H1 (cell line): ENCODE measurements at regions not wholly inside any gene's neighbourhood (a gene's known extent, or its start where the extent isn't known, plus 50 kb on each side); places are given as distances from the start of the nearest gene placed in this dataset.

Experiments used
- CTCF ChIA-PET: fragments of 300-600 bp; sonication (Branson Sonifier 250); formaldehyde crosslinking; loops from one replicate; lab custom pipeline; 2021; ENCODE audit not compliant: partially characterized antibody; lab: Charles Lee
- POLR2A ChIA-PET: fragments of 300-600 bp; sonication (Branson Sonifier 250); formaldehyde crosslinking; loops from one replicate; lab custom pipeline; 2021; ENCODE audit warnings: inconsistent platforms; ENCODE audit not compliant: partially characterized antibody; lab: Charles Lee
- DNase-seq, 2 experiments: peaks; one replicate each; pipeline versions ENCODE4 v3.0.0 to v3.0.0-alpha.2; 2010 to 2022; ENCODE audit warnings: low spot score in 2 of 2, low read depth in 1 of 2, mixed read lengths in 1 of 2
- FAIRE-seq: peaks from 2 replicates; lab custom pipeline; 2011; peaks lifted over from hg19 to GRCh38; lab: Jason Lieb, UNC
- H2AFZ ChIP-seq: 2 replicates; pipeline ENCODE4 v1.8.1; 2012; ENCODE audit warnings: low read length, inconsistent platforms
- H2AK5ac ChIP-seq: 2 replicates; pipeline ENCODE4 v1.6.1; 2013; ENCODE audit warnings: low read depth, low read length
- H2BK120ac ChIP-seq: replicated peaks from 2 replicates; pipeline ENCODE3; 2013; ENCODE audit warnings: low read depth, low read length, inconsistent platforms
- H2BK12ac ChIP-seq: 2 replicates; pipeline ENCODE4 v1.6.1; 2013; ENCODE audit warnings: low read depth, low read length
- H2BK15ac ChIP-seq: 2 replicates; pipeline ENCODE4 v1.6.1; 2013; ENCODE audit warnings: low read length
- H2BK20ac ChIP-seq: 2 replicates; pipeline ENCODE4 v1.6.1; 2013; ENCODE audit warnings: low read length
- H2BK5ac ChIP-seq: 2 replicates; pipeline ENCODE4 v1.6.1; 2013; ENCODE audit warnings: low read depth, low read length
- H3K14ac ChIP-seq: 2 replicates; pipeline ENCODE4 v1.6.1; 2013; ENCODE audit warnings: inconsistent platforms; ENCODE audit not compliant: insufficient read length
- H3K18ac ChIP-seq: 2 replicates; pipeline ENCODE4 v1.6.1; 2013; ENCODE audit warnings: low read length; ENCODE audit errors: extremely low read depth
- H3K23ac ChIP-seq: 2 replicates; pipeline ENCODE4 v1.6.1; 2013; ENCODE audit warnings: inconsistent platforms; ENCODE audit not compliant: insufficient read length
- H3K23me2 ChIP-seq: 2 replicates; pipeline ENCODE4 v1.6.1; 2013; ENCODE audit warnings: low read depth, low read length
- H3K27ac ChIP-seq: 2 replicates; pipeline ENCODE4 v1.6.1; 2011; ENCODE audit warnings: low read depth, low read length, inconsistent platforms
- H3K27me3 ChIP-seq, 4 experiments: replicated peaks in 1 of 4; 1 replicate in 1 of 4; 2 replicates in 3 of 4; pipeline versions ENCODE4 v1.6.1 to v1.8.1; 2011 to 2013; ENCODE audit warnings: low read length in 3 of 4, mild to moderate bottlenecking in 3 of 4, inconsistent platforms in 2 of 4, mixed read lengths in 2 of 4, moderate library complexity in 1 of 4; ENCODE audit not compliant: control insufficient read depth in 3 of 4, insufficient read depth in 3 of 4; ENCODE audit errors: extremely low read depth in 1 of 4
- H3K36me3 ChIP-seq, 4 experiments: 2 replicates each; pipeline versions ENCODE4 v1.6.1 to v1.8.1; 2011 to 2013; ENCODE audit warnings: mild to moderate bottlenecking in 4 of 4, low read length in 3 of 4, moderate library complexity in 2 of 4, control low read depth in 1 of 4, inconsistent platforms in 1 of 4; ENCODE audit not compliant: insufficient read depth in 4 of 4, control insufficient read depth in 2 of 4
- H3K4ac ChIP-seq: replicated peaks from 2 replicates; pipeline ENCODE3; 2013; ENCODE audit warnings: low read length, low read depth, mixed read lengths, inconsistent platforms; ENCODE audit not compliant: insufficient read length
- H3K4me1 ChIP-seq, 4 experiments: replicated peaks in 1 of 4; 1 replicate in 1 of 4; 2 replicates in 3 of 4; pipeline versions ENCODE4 v1.6.1 to v1.8.1; 2011 to 2013; ENCODE audit warnings: low read length in 3 of 4, inconsistent platforms in 2 of 4, mixed read lengths in 1 of 4; ENCODE audit not compliant: insufficient read depth in 4 of 4, control insufficient read depth in 3 of 4
- H3K4me2 ChIP-seq, 2 experiments: 2 replicates each; pipeline versions ENCODE4 v1.6.1 to v1.8.1; 2011 to 2013; ENCODE audit warnings: low read depth in 2 of 2, low read length in 2 of 2, control low read depth in 1 of 2, inconsistent platforms in 1 of 2, mild to moderate bottlenecking in 1 of 2; ENCODE audit not compliant: insufficient read depth in 1 of 2
- H3K4me3 ChIP-seq, 4 experiments: fragments of 200-600, 300-600 bp in 1 of 4; sonication (generic), shearing (Covaris generic), sonication (Bioruptor Twin) in 1 of 4; 2 replicates each; pipeline versions ENCODE4 v1.5.1 to v1.8.1; 2011 to 2016; ENCODE audit warnings: low read length in 4 of 4, low read depth in 3 of 4, control low read depth in 2 of 4, inconsistent platforms in 2 of 4, mild to moderate bottlenecking in 2 of 4, mixed read lengths in 1 of 4, moderate library complexity in 1 of 4; ENCODE audit not compliant: insufficient read depth in 2 of 4; ENCODE audit errors: extremely low read depth in 1 of 4
- H3K56ac ChIP-seq: replicated peaks from 2 replicates; pipeline ENCODE3; 2013; ENCODE audit warnings: low read depth, mild to moderate bottlenecking, mixed read lengths, low read length, inconsistent platforms; ENCODE audit not compliant: insufficient read length
- H3K79me1 ChIP-seq: 2 replicates; pipeline ENCODE4 v1.6.1; 2013; ENCODE audit warnings: low read depth, low read length, control low read depth
- H3K79me2 ChIP-seq, 2 experiments: 2 replicates each; pipeline versions ENCODE4 v1.6.1 to v1.8.1; 2012 to 2013; ENCODE audit warnings: low read length in 2 of 2, mild to moderate bottlenecking in 2 of 2, inconsistent platforms in 1 of 2; ENCODE audit not compliant: insufficient read depth in 2 of 2, control insufficient read depth in 1 of 2
- H3K9ac ChIP-seq, 4 experiments: replicated peaks in 1 of 4; 1 replicate in 1 of 4; 2 replicates in 3 of 4; pipeline versions ENCODE4 v1.6.1 to v1.8.1; 2011 to 2013; ENCODE audit warnings: low read depth in 3 of 4, low read length in 3 of 4, control low read depth in 2 of 4, mild to moderate bottlenecking in 2 of 4, moderate library complexity in 2 of 4, inconsistent platforms in 1 of 4; ENCODE audit errors: extremely low read depth in 1 of 4
- H3K9me3 ChIP-seq, 2 experiments: 2 replicates each; pipeline versions ENCODE4 v1.6.1 to v1.8.1; 2012 to 2013; ENCODE audit warnings: mild to moderate bottlenecking in 2 of 2, moderate library complexity in 2 of 2, control low read depth in 1 of 2, inconsistent platforms in 1 of 2, low read depth in 1 of 2, low read length in 1 of 2, mixed read lengths in 1 of 2; ENCODE audit not compliant: insufficient read depth in 2 of 2
- H4K20me1 ChIP-seq, 2 experiments: replicated peaks in 1 of 2; 2 replicates each; pipeline versions ENCODE3 to v1.8.1; 2011 to 2013; ENCODE audit warnings: inconsistent platforms in 2 of 2, low read length in 2 of 2, mild to moderate bottlenecking in 1 of 2; ENCODE audit not compliant: insufficient read depth in 2 of 2, control insufficient read depth in 1 of 2
- H4K5ac ChIP-seq: 2 replicates; pipeline ENCODE4 v1.6.1; 2013; ENCODE audit warnings: low read length, low read depth, mixed read lengths, inconsistent platforms; ENCODE audit not compliant: insufficient read length
- H4K8ac ChIP-seq: 2 replicates; pipeline ENCODE4 v1.8.0; 2013; ENCODE audit warnings: mild to moderate bottlenecking, moderate library complexity, low read length, inconsistent platforms; ENCODE audit not compliant: insufficient read depth; ENCODE audit errors: extremely low read depth
- H4K91ac ChIP-seq: replicated peaks from 2 replicates; pipeline ENCODE3; 2013; ENCODE audit warnings: low read length, mixed read lengths, inconsistent platforms; ENCODE audit not compliant: insufficient read length
- BRCA1 ChIP-seq: IDR thresholded peaks from 2 replicates; pipeline ENCODE4 v1.6.1; 2012; ENCODE audit warnings: low read depth, low read length, improper control_type of control experiment
- E2F6 ChIP-seq: IDR thresholded peaks from 2 replicates; pipeline ENCODE4 v1.6.1; 2012; ENCODE audit warnings: inconsistent platforms
- EGR1 ChIP-seq: IDR thresholded peaks from 2 replicates; pipeline ENCODE4 v1.6.1; 2011; ENCODE audit warnings: low read depth, low read length, borderline replicate concordance
- FOSL1 ChIP-seq: IDR thresholded peaks from 2 replicates; pipeline ENCODE4 v1.6.1; 2011; ENCODE audit warnings: mild to moderate bottlenecking, low read depth, low read length, moderate library complexity; ENCODE audit not compliant: insufficient read depth
- JUND ChIP-seq: IDR thresholded peaks from 2 replicates; pipeline ENCODE4 v1.6.1; 2011; ENCODE audit warnings: mild to moderate bottlenecking, improper control_type of control experiment, low read length
- KDM4A ChIP-seq: IDR thresholded peaks from one replicate; pipeline ENCODE4 v1.7.1; 2012; ENCODE audit warnings: low read depth, mild to moderate bottlenecking, moderate library complexity, low read length, inconsistent platforms; ENCODE audit not compliant: severe bottlenecking
- MAFK ChIP-seq: IDR thresholded peaks from 2 replicates; pipeline ENCODE4 v1.6.1; 2012; ENCODE audit warnings: low read depth, mild to moderate bottlenecking, improper control_type of control experiment, low read length
- MAX ChIP-seq: IDR thresholded peaks from 2 replicates; pipeline ENCODE4 v1.6.1; 2012; ENCODE audit warnings: inconsistent platforms
- RXRA ChIP-seq: IDR thresholded peaks from 2 replicates; pipeline ENCODE4 v1.6.1; 2011; ENCODE audit warnings: low read depth, mild to moderate bottlenecking, low read length, moderate library complexity; ENCODE audit not compliant: insufficient read depth
- SP2 ChIP-seq: IDR thresholded peaks from 2 replicates; pipeline ENCODE4 v1.6.1; 2012; ENCODE audit warnings: mild to moderate bottlenecking, low read length, inconsistent platforms
- USF2 ChIP-seq: IDR thresholded peaks from 2 replicates; pipeline ENCODE4 v1.6.1; 2011; ENCODE audit warnings: low read length, improper control_type of control experiment
- WGBS, 2 experiments: shearing (Covaris generic) in 1 of 2; methylation state at CpG; one replicate each; pipeline versions ENCODE4 v1.1.6 to v1.1.7; 2013 to 2015; ENCODE audit warnings: low lambda C conversion rate in 2 of 2, mixed read lengths in 2 of 2, inconsistent platforms in 1 of 2, low coverage in 1 of 2, missing lambda C conversion rate in 1 of 2; ENCODE audit not compliant: insufficient replicate concordance in 2 of 2, insufficient coverage in 1 of 2, insufficient read length in 1 of 2; ENCODE audit errors: extremely low coverage in 1 of 2, missing lambda C conversion rate in 1 of 2; 5-methylcytosine and 5-hydroxymethylcytosine counted together

GRCh38 chr20:51334609-51335008, 207.9 kb downstream of the NFATC2 start:
- CTCF ChIA-PET = interaction anchor here (1.1 to 4.3 kb wide), 5 partner anchors 10 to 347 kb away, joined by 3 to 20 read pairs (median 10); no protein-coding TSS in a partner anchor
- Histone ChIP-seq H2AK5ac (no peak overlapping the region), H2BK15ac (no peak overlapping the region), H3K14ac (no peak overlapping the region), H3K56ac (no peak overlapping the region)
- TF ChIP-seq FOSL1 (no peak), BRCA1 (no peak), SP2 (no peak), USF2 (no peak), EGR1 (no peak), E2F6 (no peak), KDM4A (no peak), MAFK (no peak), JUND (no peak), MAX (no peak), RXRA (no peak)
- TF ChIP-seq, all 59 proteins: peak for 0
- 90% methylated on average over 7 of the region's 9 CpGs; no CpG with 5 or more reads in 1 of the 2 experiments for WGBS, 2 experiments
- no peak overlapping the region for H3K18ac ChIP-seq
- no peak overlapping the region for H4K91ac ChIP-seq
- no peak overlapping the region for H2BK20ac ChIP-seq
- H3K79me1 ChIP-seq = no peaks in the 10 kb centered on the region
- no peak overlapping the region for H3K4ac ChIP-seq
- no peaks in the 10 kb centered on the region for H3K27me3 ChIP-seq
- no peaks in the 10 kb centered on the region for H3K4me1 ChIP-seq
- peaks cover 2% of the 10 kb centered on the region; the same call in 1 of the 2 replicates for H3K23me2 ChIP-seq
- no peaks in the 10 kb centered on the region for H3K36me3 ChIP-seq
- H3K9ac ChIP-seq = no peak overlapping the region
- no peak overlapping the region for H3K27ac ChIP-seq
- FAIRE-seq = no peak
- no peak overlapping the region for H2AFZ ChIP-seq
- no peaks in the 10 kb centered on the region for H4K20me1 ChIP-seq
- no peaks in the 10 kb centered on the region for H3K79me2 ChIP-seq
- no peak overlapping the region for H3K4me2 ChIP-seq
- no peak overlapping the region for H2BK12ac ChIP-seq
- H4K5ac ChIP-seq = no peak overlapping the region
- H3K4me3 ChIP-seq = no peak overlapping the region
- no peak for DNase-seq
- no peaks in the 10 kb centered on the region for H3K9me3 ChIP-seq
- H2BK120ac ChIP-seq = no peak overlapping the region
- POLR2A ChIA-PET = no interaction called here
- H2BK5ac ChIP-seq = no peak overlapping the region
- no peak overlapping the region for H4K8ac ChIP-seq
- H3K23ac ChIP-seq = no peak overlapping the region
